Sigmoid colon (tissue), 4 donors: ENCODE measurements at regions not wholly inside any gene's neighbourhood (a gene's known extent, or its start where the extent isn't known, plus 50 kb on each side); places are given as distances from the start of the nearest gene placed in this dataset.

ENCODE experiments used
- CTCF ChIP-seq, 4 experiments: fragments of 450-650 bp in 3 of 4; fragments of 200-600 bp in 1 of 4; IDR thresholded peaks; one replicate each; pipeline ENCODE4 v1.5.1; 2016 to 2019; ENCODE audit warnings: antibody characterized with exemption in 4 of 4, mild to moderate bottlenecking in 3 of 4, moderate library complexity in 2 of 4
- EP300 ChIP-seq, 4 donors: sonication (generic); formaldehyde crosslinking; IDR thresholded peaks; one replicate each; pipeline ENCODE4 v1.6.1; 2017; ENCODE audit warnings: antibody characterized with exemption in 4 of 4
- POLR2A ChIP-seq, 2 donors: fragments of 450-650 bp; IDR thresholded peaks; one replicate each; pipeline ENCODE4 v1.6.1; 2016; ENCODE audit warnings: antibody characterized with exemption in 2 of 2, mild to moderate bottlenecking in 2 of 2, moderate library complexity in 2 of 2
- POLR2AphosphoS5 ChIP-seq, 4 donors: sonication (generic); formaldehyde crosslinking; IDR thresholded peaks; one replicate each; pipeline ENCODE4 v1.6.1; 2017; ENCODE audit warnings: antibody characterized with exemption in 4 of 4

DNA sequence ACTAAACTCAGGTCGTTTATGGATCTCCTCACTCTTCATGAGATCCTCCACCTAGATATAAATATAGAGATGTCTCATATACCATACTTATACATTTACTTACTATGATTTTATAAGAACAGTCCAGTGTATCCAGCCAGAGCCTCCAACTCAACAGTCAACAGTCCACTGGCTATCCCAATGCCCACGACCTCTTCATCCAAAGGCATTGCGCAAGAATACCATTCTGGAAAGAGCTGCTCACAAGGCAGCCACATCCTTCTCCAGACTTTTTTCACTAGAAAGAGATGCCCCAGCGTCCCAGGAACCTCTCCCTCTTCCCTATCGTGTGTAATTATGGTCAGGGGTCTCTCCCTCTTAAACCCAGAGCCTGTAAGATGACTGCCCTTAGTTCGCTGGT is 448.8 kb downstream of the LRATD1 start:
- TF ChIP-seq CTCF (IDR thresholded peaks at IDR 0.05) (no peak), EP300 (IDR thresholded peaks at IDR 0.05) (no peak), POLR2AphosphoS5 (IDR thresholded peaks at IDR 0.05) (no peak), POLR2A (IDR thresholded peaks at IDR 0.05) (no peak)
